ENCODE measurements at regions not wholly inside any gene's neighbourhood (a gene's known extent, or its start where the extent isn't known, plus 50 kb on each side); places are given as distances from the start of the nearest gene placed in this dataset.

- no peak for TF ChIP-seq EP300 (IDR thresholded peaks at IDR 0.05; ENCODE audit: borderline replicate concordance)
- TF ChIP-seq USF1 (IDR thresholded peaks at IDR 0.05): no peak
- TF ChIP-seq TCF12 (IDR thresholded peaks at IDR 0.05; ENCODE audit: low read depth): no peak
- TF ChIP-seq REST (IDR thresholded peaks at IDR 0.05; ENCODE audit: low read depth): no peak
- TF ChIP-seq MAX (IDR thresholded peaks at IDR 0.05): no peak
- TF ChIP-seq ZBTB7A (IDR thresholded peaks at IDR 0.05; ENCODE audit: low read depth): no peak
- no peak for TF ChIP-seq CREB1 (IDR thresholded peaks at IDR 0.05; ENCODE audit: low read depth)
Measured at GRCh38 chr11:110912437-110912836, 200.2 kb upstream of the ARHGAP20 start.

- TF ChIP-seq TAF1 (IDR thresholded peaks at IDR 0.05; ENCODE audit: low read depth) (no peak), CREB1 (IDR thresholded peaks at IDR 0.05; ENCODE audit: low read depth) (no peak), FOXM1 (IDR thresholded peaks at IDR 0.05; ENCODE audit: borderline replicate concordance, low read depth) (no peak), CEBPB (IDR thresholded peaks at IDR 0.05) (no peak), YY1 (IDR thresholded peaks at IDR 0.05; ENCODE audit: low read depth) (no peak), NFIC (IDR thresholded peaks at IDR 0.05) (no peak), RAD21 (IDR thresholded peaks at IDR 0.05; ENCODE audit: low read depth) (no peak), TCF12 (IDR thresholded peaks at IDR 0.05; ENCODE audit: low read depth) (no peak), TEAD4 (IDR thresholded peaks at IDR 0.05) (no peak), MAX (IDR thresholded peaks at IDR 0.05) (no peak), USF1 (IDR thresholded peaks at IDR 0.05) (no peak), EP300 (IDR thresholded peaks at IDR 0.05; ENCODE audit: borderline replicate concordance) (no peak), ZBTB7A (IDR thresholded peaks at IDR 0.05; ENCODE audit: low read depth) (no peak), REST (IDR thresholded peaks at IDR 0.05; ENCODE audit: low read depth) (no peak), EGR1 (IDR thresholded peaks at IDR 0.05) (no peak)
Measured at GRCh38 chr11:110910384-110910783, 198.1 kb upstream of the ARHGAP20 start.

GRCh38 chr11:110909336-110909735 is 197.1 kb upstream of the ARHGAP20 start:
- TF ChIP-seq CREB1 (IDR thresholded peaks at IDR 0.05; ENCODE audit: low read depth): no peak

- TF ChIP-seq TAF1 (IDR thresholded peaks at IDR 0.05; ENCODE audit: low read depth) (no peak), FOXM1 (IDR thresholded peaks at IDR 0.05; ENCODE audit: borderline replicate concordance, low read depth) (no peak), EP300 (IDR thresholded peaks at IDR 0.05; ENCODE audit: borderline replicate concordance) (no peak), YY1 (IDR thresholded peaks at IDR 0.05; ENCODE audit: low read depth) (no peak), TCF12 (IDR thresholded peaks at IDR 0.05; ENCODE audit: low read depth) (no peak), RAD21 (IDR thresholded peaks at IDR 0.05; ENCODE audit: low read depth) (no peak), CEBPB (IDR thresholded peaks at IDR 0.05) (no peak), EGR1 (IDR thresholded peaks at IDR 0.05) (no peak), TEAD4 (IDR thresholded peaks at IDR 0.05) (no peak), REST (IDR thresholded peaks at IDR 0.05; ENCODE audit: low read depth) (no peak), CREB1 (IDR thresholded peaks at IDR 0.05; ENCODE audit: low read depth) (no peak), MAX (IDR thresholded peaks at IDR 0.05) (no peak), ZBTB7A (IDR thresholded peaks at IDR 0.05; ENCODE audit: low read depth) (no peak), NFIC (IDR thresholded peaks at IDR 0.05) (no peak), USF1 (IDR thresholded peaks at IDR 0.05) (no peak)
Measured at GRCh38 chr11:110908401-110909105, 196.3 kb upstream of the ARHGAP20 start.

Measured in Ishikawa (cell line).